ENCODE measurements at regions not wholly inside any gene's neighbourhood (a gene's known extent, or its start where the extent isn't known, plus 50 kb on each side); places are given as distances from the start of the nearest gene placed in this dataset.

- no peak overlapping the region for H3K27ac Mint-ChIP-seq (ENCODE audit: unreplicated experiment)
- no peak for TF ChIP-seq CTCF (conservative IDR thresholded peaks at IDR 0.05)
Measured at GRCh38 chr2:137729305-137729704, 235.0 kb upstream of the HNMT start.

DNA sequence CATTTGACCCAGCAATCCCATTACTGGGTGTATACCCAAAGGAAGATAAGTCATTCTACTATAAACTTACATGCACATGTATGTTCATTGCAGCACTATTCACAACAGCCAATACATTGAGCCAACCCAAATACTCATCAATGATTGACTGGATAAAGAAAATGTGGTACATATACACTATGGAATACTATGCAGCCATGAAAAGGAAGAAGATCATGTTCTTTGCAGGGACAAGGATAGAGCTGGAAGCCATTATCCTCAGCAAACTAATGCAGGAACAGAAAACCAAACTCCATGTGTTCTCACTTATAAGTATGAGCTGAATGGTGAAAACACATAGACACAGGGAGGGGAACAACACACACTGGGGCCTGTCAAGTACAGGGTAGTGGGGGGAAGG, 226.7 kb upstream of the HNMT start:
- DNase-seq (ENCODE audit: low read depth, low spot score), result no peak
- Mint-ChIP-seq H3K36me3 (ENCODE audit: low read depth) (no peaks in the 10 kb centered on the region), H3K27ac (ENCODE audit: unreplicated experiment) (no peak overlapping the region), H3K27me3 (ENCODE audit: low read depth) (peaks cover 11% of the 10 kb centered on the region), H3K4me3 (no peak overlapping the region), H3K4me1 (peaks cover 8% of the 10 kb centered on the region), H3K9me3 (peaks cover 5% of the 10 kb centered on the region)
- no peak for TF ChIP-seq CTCF (conservative IDR thresholded peaks at IDR 0.05)

More at GRCh38 chr2:137729305-137729704, 235.0 kb upstream of the HNMT start:
- no peaks in the 10 kb centered on the region for H3K36me3 Mint-ChIP-seq (ENCODE audit: low read depth)
- peaks cover 5% of the 10 kb centered on the region for H3K9me3 Mint-ChIP-seq
- no peak for DNase-seq (ENCODE audit: low read depth, low spot score)
- no peak overlapping the region for H3K4me3 Mint-ChIP-seq
- H3K4me1 Mint-ChIP-seq, result no peaks in the 10 kb centered on the region
- peaks cover 13% of the 10 kb centered on the region for H3K27me3 Mint-ChIP-seq (ENCODE audit: low read depth)

DNA sequence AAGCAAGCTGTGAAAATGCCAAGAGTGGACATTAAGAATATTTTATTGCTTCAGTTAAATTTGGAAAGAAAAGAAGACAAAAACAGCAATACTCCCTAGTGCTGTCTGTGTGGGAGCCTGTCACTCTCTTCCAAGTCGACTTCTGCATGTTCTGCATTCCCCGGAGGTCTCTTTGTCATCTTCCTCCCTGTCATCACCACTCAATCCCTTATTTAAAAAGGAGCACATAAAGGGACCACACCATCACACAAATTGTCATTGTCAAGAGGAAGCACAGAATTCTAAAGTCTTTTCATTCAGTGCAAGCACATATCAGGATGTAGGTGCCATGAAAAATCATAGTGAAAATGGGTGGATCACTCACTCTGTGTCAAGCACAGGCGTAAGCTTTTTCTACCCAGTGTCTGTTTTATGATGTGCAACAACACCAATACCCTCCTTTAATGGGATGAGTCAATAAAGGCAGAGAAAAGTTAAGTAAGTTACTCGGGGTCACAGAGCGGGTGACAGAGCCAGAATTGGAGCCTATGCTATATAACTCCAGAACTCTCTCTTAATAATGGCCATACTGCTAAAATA, 222.4 kb upstream of the HNMT start:
- H3K27ac Mint-ChIP-seq (ENCODE audit: unreplicated experiment), result no peak overlapping the region
- no peak for TF ChIP-seq CTCF (conservative IDR thresholded peaks at IDR 0.05)
- peaks cover 13% of the 10 kb centered on the region for H3K4me1 Mint-ChIP-seq

GRCh38 chr2:137747509-137747908, 216.8 kb upstream of the HNMT start:
- DNase-seq (ENCODE audit: low read depth, low spot score), result no peak
- Mint-ChIP-seq H3K4me3 (no peak overlapping the region), H3K27ac (ENCODE audit: unreplicated experiment) (no peak overlapping the region), H3K4me1 (peaks cover 5% of the 10 kb centered on the region), H3K9me3 (no peaks in the 10 kb centered on the region), H3K27me3 (ENCODE audit: low read depth) (no peaks in the 10 kb centered on the region), H3K36me3 (ENCODE audit: low read depth) (no peaks in the 10 kb centered on the region)
- TF ChIP-seq CTCF (conservative IDR thresholded peaks at IDR 0.05), result no peak

More for the DNA sequence above, 222.4 kb upstream of the HNMT start:
- H3K27me3 Mint-ChIP-seq (ENCODE audit: low read depth), result peaks cover 8% of the 10 kb centered on the region
- H3K9me3 Mint-ChIP-seq, result peaks cover 3% of the 10 kb centered on the region
- H3K4me3 Mint-ChIP-seq, result no peak overlapping the region
- no peaks in the 10 kb centered on the region for H3K36me3 Mint-ChIP-seq (ENCODE audit: low read depth)
- DNase-seq (ENCODE audit: low read depth, low spot score), result no peak

- no peak for TF ChIP-seq CTCF (conservative IDR thresholded peaks at IDR 0.05)
- Mint-ChIP-seq H3K4me3 (no peak overlapping the region), H3K4me1 (no peaks in the 10 kb centered on the region), H3K27ac (ENCODE audit: unreplicated experiment) (no peak overlapping the region), H3K9me3 (no peaks in the 10 kb centered on the region), H3K36me3 (ENCODE audit: low read depth) (no peaks in the 10 kb centered on the region), H3K27me3 (ENCODE audit: low read depth) (no peaks in the 10 kb centered on the region)
- no peak for DNase-seq (ENCODE audit: low read depth, low spot score)
Measured at GRCh38 chr2:137748533-137748932, 215.7 kb upstream of the HNMT start.
